Colonic mucosa (tissue), 4 donors: ENCODE measurements at regions not wholly inside any gene's neighbourhood (a gene's known extent, or its start where the extent isn't known, plus 50 kb on each side); places are given as distances from the start of the nearest gene placed in this dataset.

ENCODE experiments used
- DNase-seq: peaks from one replicate; pipeline ENCODE4 v3.0.0-alpha.2; 2020
- H3K27ac ChIP-seq: fragments of 200-600 bp; one replicate; pipeline ENCODE4 v1.8.0; 2021
- H3K27me3 ChIP-seq: fragments of 200-600 bp; one replicate; pipeline ENCODE4 v1.8.0; 2021
- H3K36me3 ChIP-seq: fragments of 200-600 bp; one replicate; pipeline ENCODE4 v1.8.0; 2021
- H3K4me1 ChIP-seq: fragments of 200-600 bp; one replicate; pipeline ENCODE4 v1.8.0; 2021; ENCODE audit warnings: mild to moderate bottlenecking
- H3K4me3 ChIP-seq: fragments of 200-600 bp; one replicate; pipeline ENCODE4 v1.8.0; 2021
- H3K9ac ChIP-seq, 2 donors: one replicate each; pipeline ENCODE4 v1.7.0; 2013; ENCODE audit warnings: control low read depth in 2 of 2, low read depth in 2 of 2, low read length in 2 of 2
- H3K9me3 ChIP-seq: fragments of 200-600 bp; one replicate; pipeline ENCODE4 v1.8.0; 2021
- CTCF ChIP-seq: fragments of 200-600 bp; IDR thresholded peaks from one replicate; pipeline ENCODE4 v1.8.0; 2022; ENCODE audit warnings: antibody characterized with exemption, mild to moderate bottlenecking
- intact Hi-C: fragments of 100-400 bp; cut with DNase I; formaldehyde crosslinking; loops from one replicate; pipeline ENCODE4 v1.14.1; 2022
- donor health status: healthy.
- donor health status: DM: no; HTN: no; CAD: no.
- donor health status: DM: no; HTN: no; CAD: no.

GRCh38 chr7:52071744-52072143 lies 755.1 kb upstream of the COBL start:
- Histone ChIP-seq H3K9me3 (no peaks in the 10 kb centered on the region), H3K27ac (no peak overlapping the region), H3K9ac (no peak overlapping the region), H3K4me3 (no peak overlapping the region), H3K4me1 (no peaks in the 10 kb centered on the region), H3K27me3 (no peaks in the 10 kb centered on the region), H3K36me3 (no peaks in the 10 kb centered on the region)
- DNase-seq, result no peak
- no peak for TF ChIP-seq CTCF
- intact Hi-C loops, result no loop called here

GRCh38 chr7:52064493-52064892 lies 747.9 kb upstream of the COBL start:
- intact Hi-C loops, result no loop called here
- no peak overlapping the region for H3K9ac ChIP-seq
- no peaks in the 10 kb centered on the region for H3K9me3 ChIP-seq
- no peaks in the 10 kb centered on the region for H3K27me3 ChIP-seq
- H3K4me1 ChIP-seq, result no peaks in the 10 kb centered on the region
- no peak overlapping the region for H3K27ac ChIP-seq
- no peak for DNase-seq
- no peak overlapping the region for H3K4me3 ChIP-seq
- no peaks in the 10 kb centered on the region for H3K36me3 ChIP-seq
- TF ChIP-seq CTCF, result no peak

GRCh38 chr7:52061666-52062065 lies 745.1 kb upstream of the COBL start:
- Histone ChIP-seq H3K4me3 (no peak overlapping the region), H3K36me3 (no peaks in the 10 kb centered on the region), H3K27ac (no peak overlapping the region), H3K27me3 (no peaks in the 10 kb centered on the region), H3K9me3 (no peaks in the 10 kb centered on the region), H3K4me1 (no peaks in the 10 kb centered on the region), H3K9ac (no peak overlapping the region)
- intact Hi-C loops, result no loop called here
- no peak for TF ChIP-seq CTCF
- no peak for DNase-seq

- H3K4me3 ChIP-seq, result no peak overlapping the region
- no peaks in the 10 kb centered on the region for H3K9me3 ChIP-seq
- no peak overlapping the region for H3K9ac ChIP-seq
- no peak overlapping the region for H3K27ac ChIP-seq
- intact Hi-C loops, result no loop called here
- no peaks in the 10 kb centered on the region for H3K27me3 ChIP-seq
- DNase-seq, result no peak
- no peaks in the 10 kb centered on the region for H3K4me1 ChIP-seq
- no peak for TF ChIP-seq CTCF
- H3K36me3 ChIP-seq, result no peaks in the 10 kb centered on the region
Observed at GRCh38 chr7:52053525-52053924, 736.9 kb upstream of the COBL start.

GRCh38 chr7:52030722-52031121 lies 714.1 kb upstream of the COBL start:
- H3K4me3 ChIP-seq, result no peak overlapping the region
- no peaks in the 10 kb centered on the region for H3K9me3 ChIP-seq
- intact Hi-C loops, result no loop called here
- no peaks in the 10 kb centered on the region for H3K27me3 ChIP-seq
- H3K4me1 ChIP-seq, result no peaks in the 10 kb centered on the region
- no peaks in the 10 kb centered on the region for H3K36me3 ChIP-seq
- DNase-seq, result no peak
- no peak for TF ChIP-seq CTCF
- H3K27ac ChIP-seq, result no peak overlapping the region
- H3K9ac ChIP-seq, result no peak overlapping the region

GRCh38 chr7:52026140-52026539 lies 709.5 kb upstream of the COBL start:
- no peak overlapping the region for H3K9ac ChIP-seq
- H3K9me3 ChIP-seq, result no peaks in the 10 kb centered on the region
- H3K4me1 ChIP-seq, result no peaks in the 10 kb centered on the region
- no peaks in the 10 kb centered on the region for H3K36me3 ChIP-seq
- intact Hi-C loops, result no loop called here
- no peak for TF ChIP-seq CTCF
- no peak for DNase-seq
- no peak overlapping the region for H3K27ac ChIP-seq
- H3K27me3 ChIP-seq, result no peaks in the 10 kb centered on the region
- no peak overlapping the region for H3K4me3 ChIP-seq
